ENCODE measurements at regions not wholly inside any gene's neighbourhood (a gene's known extent, or its start where the extent isn't known, plus 50 kb on each side); places are given as distances from the start of the nearest gene placed in this dataset.

DNA sequence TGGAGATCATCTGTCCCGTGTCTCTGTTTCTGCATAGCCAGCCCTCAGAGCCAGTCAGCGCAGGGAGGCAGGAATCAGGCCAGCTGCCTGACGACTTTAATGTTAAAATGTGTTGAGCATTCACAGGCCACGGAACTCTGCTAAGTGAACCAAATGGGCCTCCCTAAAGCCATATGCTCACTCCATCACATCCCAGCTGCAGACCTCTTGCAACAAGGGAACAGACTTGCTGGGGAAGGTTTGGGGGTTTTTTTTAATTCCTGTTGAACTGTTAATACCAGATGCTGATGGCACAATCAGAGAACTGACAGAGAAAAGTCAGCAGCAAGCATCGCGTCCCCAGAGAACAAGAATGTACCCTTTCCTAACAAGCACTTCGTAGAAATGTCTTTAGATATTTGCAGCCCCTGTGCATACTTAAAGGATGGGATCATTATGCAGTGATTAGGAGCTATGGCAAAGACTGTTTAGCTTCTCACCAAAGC is 900.4 kb upstream of the AUTS2 start:
- no peak overlapping the region for H2AFZ ChIP-seq (ENCODE audit: low read length)
- no peaks in the 10 kb centered on the region for H3K9me2 ChIP-seq (replicated peaks; ENCODE audit: insufficient read depth, low read length)
- TF ChIP-seq, protein P1, sequence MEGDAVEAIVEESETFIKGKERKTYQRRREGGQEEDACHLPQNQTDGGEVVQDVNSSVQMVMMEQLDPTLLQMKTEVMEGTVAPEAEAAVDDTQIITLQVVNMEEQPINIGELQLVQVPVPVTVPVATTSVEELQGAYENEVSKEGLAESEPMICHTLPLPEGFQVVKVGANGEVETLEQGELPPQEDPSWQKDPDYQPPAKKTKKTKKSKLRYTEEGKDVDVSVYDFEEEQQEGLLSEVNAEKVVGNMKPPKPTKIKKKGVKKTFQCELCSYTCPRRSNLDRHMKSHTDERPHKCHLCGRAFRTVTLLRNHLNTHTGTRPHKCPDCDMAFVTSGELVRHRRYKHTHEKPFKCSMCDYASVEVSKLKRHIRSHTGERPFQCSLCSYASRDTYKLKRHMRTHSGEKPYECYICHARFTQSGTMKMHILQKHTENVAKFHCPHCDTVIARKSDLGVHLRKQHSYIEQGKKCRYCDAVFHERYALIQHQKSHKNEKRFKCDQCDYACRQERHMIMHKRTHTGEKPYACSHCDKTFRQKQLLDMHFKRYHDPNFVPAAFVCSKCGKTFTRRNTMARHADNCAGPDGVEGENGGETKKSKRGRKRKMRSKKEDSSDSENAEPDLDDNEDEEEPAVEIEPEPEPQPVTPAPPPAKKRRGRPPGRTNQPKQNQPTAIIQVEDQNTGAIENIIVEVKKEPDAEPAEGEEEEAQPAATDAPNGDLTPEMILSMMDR (IDR thresholded peaks at IDR 0.05; ENCODE audit: low read length) = no peak
- no peak for TF ChIP-seq EZH2 (optimal IDR thresholded peaks at IDR 0.05; ENCODE audit: low read depth, low read length)
- no peak for TF ChIP-seq EZH2phosphoT487 (IDR thresholded peaks at IDR 0.05; ENCODE audit: low read length)
- H3K36me3 ChIP-seq (replicated peaks; ENCODE audit: insufficient read depth, low read length) = no peaks in the 10 kb centered on the region
- H3K79me2 ChIP-seq (ENCODE audit: low read length) = no peaks in the 10 kb centered on the region
- H3K9ac ChIP-seq (ENCODE audit: low read length) = no peak overlapping the region
- H3K27me3 ChIP-seq (replicated peaks; ENCODE audit: insufficient read depth, low read length) = no peaks in the 10 kb centered on the region
- no peak overlapping the region for H3K4me3 ChIP-seq (ENCODE audit: low read length)
- no peak overlapping the region for H3K4me2 ChIP-seq (ENCODE audit: low read depth, low read length)
- DNase-seq = no peak
- no peaks in the 10 kb centered on the region for H3K4me1 ChIP-seq (ENCODE audit: low read length)
- no peaks in the 10 kb centered on the region for H4K20me1 ChIP-seq (ENCODE audit: insufficient read depth, low read length)
- H3K9me3 ChIP-seq (replicated peaks; ENCODE audit: insufficient read depth, low read length) = no peaks in the 10 kb centered on the region
- no peak overlapping the region for H3K27ac ChIP-seq (ENCODE audit: low read length)
- no peaks in the 10 kb centered on the region for H3F3A ChIP-seq (ENCODE audit: insufficient read depth, low read length)

DNA sequence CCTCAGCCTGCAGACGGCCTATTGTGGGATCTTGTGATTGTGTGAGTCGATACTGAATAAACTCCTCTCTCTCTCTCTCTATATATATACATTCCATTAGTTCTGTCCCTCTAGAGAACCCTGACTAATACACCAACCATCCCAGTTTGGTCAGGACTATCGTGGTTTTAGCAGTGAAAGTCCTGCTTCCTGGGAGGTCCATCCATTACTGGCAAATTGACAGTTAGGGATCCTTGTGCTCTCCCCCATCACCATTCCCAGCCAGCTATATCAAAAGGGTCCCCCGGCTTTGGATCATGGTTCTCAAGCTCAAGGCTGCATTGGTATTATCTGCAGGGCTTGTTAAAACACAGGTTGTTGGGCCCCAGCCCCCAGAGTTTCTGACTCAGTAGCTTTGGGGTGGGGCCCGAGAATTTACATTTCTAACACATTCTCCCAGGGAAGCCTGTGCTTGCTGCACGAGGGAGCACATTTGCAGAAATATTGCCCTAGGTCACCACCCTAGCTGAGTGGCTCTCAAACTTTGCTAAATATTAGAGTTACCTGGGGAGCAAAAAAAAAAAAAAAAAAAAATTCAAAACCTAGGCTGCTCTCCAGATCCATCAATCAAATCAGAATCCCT is 899.1 kb upstream of the AUTS2 start:
- no peak for DNase-seq
- no peaks in the 10 kb centered on the region for H3K79me2 ChIP-seq (ENCODE audit: low read length)
- no peak overlapping the region for H3K4me2 ChIP-seq (ENCODE audit: low read depth, low read length)
- no peak overlapping the region for H3K27ac ChIP-seq (ENCODE audit: low read length)
- no peaks in the 10 kb centered on the region for H3K36me3 ChIP-seq (replicated peaks; ENCODE audit: insufficient read depth, low read length)
- H3F3A ChIP-seq (ENCODE audit: insufficient read depth, low read length) = no peaks in the 10 kb centered on the region
- TF ChIP-seq EZH2phosphoT487 (IDR thresholded peaks at IDR 0.05; ENCODE audit: low read length) (no peak), EZH2 (optimal IDR thresholded peaks at IDR 0.05; ENCODE audit: low read depth, low read length) (no peak)
- TF ChIP-seq, protein P1 (IDR thresholded peaks at IDR 0.05; ENCODE audit: low read length) = no peak
- H3K9me3 ChIP-seq (replicated peaks; ENCODE audit: insufficient read depth, low read length) = no peaks in the 10 kb centered on the region
- H4K20me1 ChIP-seq (ENCODE audit: insufficient read depth, low read length) = no peaks in the 10 kb centered on the region
- H3K9me2 ChIP-seq (replicated peaks; ENCODE audit: insufficient read depth, low read length) = no peaks in the 10 kb centered on the region
- no peaks in the 10 kb centered on the region for H3K27me3 ChIP-seq (replicated peaks; ENCODE audit: insufficient read depth, low read length)
- no peaks in the 10 kb centered on the region for H3K4me1 ChIP-seq (ENCODE audit: low read length)
- H3K4me3 ChIP-seq (ENCODE audit: low read length) = no peak overlapping the region
- no peak overlapping the region for H3K9ac ChIP-seq (ENCODE audit: low read length)
- H2AFZ ChIP-seq (ENCODE audit: low read length) = no peak overlapping the region

DNA sequence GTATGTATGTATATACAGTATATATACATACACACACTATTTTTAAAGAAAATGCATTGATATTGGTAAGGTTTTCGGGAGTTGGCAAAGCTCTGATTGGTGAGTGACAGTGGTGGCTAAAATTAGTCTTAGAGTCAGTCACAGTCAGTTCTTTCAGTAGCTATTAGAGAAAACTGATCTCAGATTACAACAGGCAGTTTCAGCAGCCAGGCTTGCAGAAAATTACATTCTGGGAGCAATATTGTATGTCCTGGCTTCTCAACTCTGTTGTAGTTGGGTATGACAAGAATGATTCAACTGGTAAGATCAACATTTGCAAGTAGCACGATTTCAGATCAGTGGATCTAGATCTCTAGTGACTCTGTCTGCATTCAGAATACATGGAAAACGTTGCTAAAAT is 897.9 kb upstream of the AUTS2 start:
- no peaks in the 10 kb centered on the region for H3K4me1 ChIP-seq (ENCODE audit: low read length)
- no peaks in the 10 kb centered on the region for H3F3A ChIP-seq (ENCODE audit: insufficient read depth, low read length)
- no peak overlapping the region for H3K9ac ChIP-seq (ENCODE audit: low read length)
- no peak overlapping the region for H3K27ac ChIP-seq (ENCODE audit: low read length)
- DNase-seq = no peak
- no peaks in the 10 kb centered on the region for H4K20me1 ChIP-seq (ENCODE audit: insufficient read depth, low read length)
- no peaks in the 10 kb centered on the region for H3K27me3 ChIP-seq (replicated peaks; ENCODE audit: insufficient read depth, low read length)
- H3K4me3 ChIP-seq (ENCODE audit: low read length) = no peak overlapping the region
- no peaks in the 10 kb centered on the region for H3K9me3 ChIP-seq (replicated peaks; ENCODE audit: insufficient read depth, low read length)
- no peaks in the 10 kb centered on the region for H3K9me2 ChIP-seq (replicated peaks; ENCODE audit: insufficient read depth, low read length)
- no peak overlapping the region for H3K4me2 ChIP-seq (ENCODE audit: low read depth, low read length)
- H3K79me2 ChIP-seq (ENCODE audit: low read length) = no peaks in the 10 kb centered on the region
- H2AFZ ChIP-seq (ENCODE audit: low read length) = no peak overlapping the region
- TF ChIP-seq EZH2 (optimal IDR thresholded peaks at IDR 0.05; ENCODE audit: low read depth, low read length) (no peak), EZH2phosphoT487 (IDR thresholded peaks at IDR 0.05; ENCODE audit: low read length) (no peak)
- TF ChIP-seq, protein P1 (IDR thresholded peaks at IDR 0.05; ENCODE audit: low read length) = no peak
- H3K36me3 ChIP-seq (replicated peaks; ENCODE audit: insufficient read depth, low read length) = no peaks in the 10 kb centered on the region
